ENCODE measurements at regions not wholly inside any gene's neighbourhood (a gene's known extent, or its start where the extent isn't known, plus 50 kb on each side); places are given as distances from the start of the nearest gene placed in this dataset.
"Not testable (repeated sequence)": the region's sequence is repeated elsewhere in the genome, so short reads cannot be mapped to it uniquely, and the experiment has no call there.

DNA sequence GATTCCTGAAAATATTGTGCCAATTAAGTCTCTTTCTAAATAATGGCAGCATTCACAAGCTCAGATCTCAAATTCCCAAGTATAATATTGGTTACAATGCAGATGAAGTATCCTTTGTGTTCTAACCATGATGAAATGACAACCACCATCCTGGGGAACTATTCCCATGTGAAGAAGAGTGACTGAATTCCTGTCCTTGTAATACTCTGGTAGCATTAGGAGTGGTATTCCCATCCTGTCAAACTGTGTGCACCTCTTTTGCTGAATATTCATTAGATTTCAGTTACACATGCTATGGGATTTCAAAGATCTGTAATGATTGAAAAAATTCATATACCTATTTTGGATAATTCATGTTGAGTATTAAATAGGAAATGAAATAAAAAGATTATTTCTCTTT is 86.1 kb upstream of the SMIM30 start:
- no peak for DNase-seq

DNA sequence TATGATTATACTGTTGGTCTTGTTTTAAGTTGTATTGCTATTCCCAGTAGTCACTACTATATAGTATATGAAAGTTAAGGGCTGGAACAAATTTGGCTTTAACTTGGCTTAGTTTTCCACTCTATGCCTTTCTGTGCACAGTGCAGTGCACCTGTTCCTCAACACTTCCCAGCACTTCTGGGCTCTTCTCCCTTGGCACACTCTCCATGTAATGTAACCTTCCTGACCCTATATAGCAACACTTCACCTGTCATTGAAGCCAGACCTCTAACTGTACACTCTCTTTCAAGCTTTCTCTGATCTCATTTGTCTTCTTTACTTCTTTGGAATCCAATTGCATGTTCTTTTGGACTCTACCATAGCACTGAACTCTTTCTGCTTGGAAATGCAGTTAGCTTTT is 83.9 kb upstream of the SMIM30 start:
- no peak for DNase-seq

DNA sequence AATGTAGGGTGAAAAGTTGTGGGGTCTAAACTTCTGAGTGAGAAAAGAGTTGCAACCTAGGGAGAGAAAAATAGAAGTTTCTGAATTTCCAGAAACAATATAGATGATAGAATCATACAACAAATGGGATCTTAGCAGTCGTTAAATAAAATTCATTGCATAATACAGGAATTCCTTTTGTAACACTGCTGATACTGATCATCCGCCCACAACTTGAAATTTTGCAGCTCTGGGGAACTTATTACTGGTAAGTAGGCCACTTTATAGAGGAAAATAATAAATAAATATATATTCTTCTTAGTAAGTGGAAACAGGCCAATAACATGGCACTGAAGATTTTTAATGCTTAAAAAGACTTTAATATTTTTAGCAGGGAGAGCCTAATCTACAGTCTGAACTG is 81.9 kb upstream of the SMIM30 start:
- DNase-seq, result no peak

DNA sequence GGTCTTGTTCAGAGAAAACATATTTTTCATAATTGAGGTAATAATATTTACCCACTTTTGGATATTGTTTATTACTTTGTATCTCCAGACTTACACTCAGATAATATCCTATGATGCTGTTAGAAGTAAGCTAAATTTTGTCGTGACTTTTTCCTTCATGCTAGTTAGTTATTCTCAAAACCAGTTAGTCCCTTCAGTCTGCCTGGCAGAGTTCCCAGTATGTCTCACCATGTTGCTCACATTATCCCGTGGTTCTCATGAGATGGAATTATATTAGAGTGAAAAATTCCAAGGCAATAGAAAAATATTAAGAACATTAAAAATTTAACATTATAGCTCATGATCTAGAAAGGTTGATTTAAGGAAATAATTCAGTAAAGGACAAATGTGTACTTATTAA is 81.5 kb upstream of the SMIM30 start:
- no peak for DNase-seq

DNA sequence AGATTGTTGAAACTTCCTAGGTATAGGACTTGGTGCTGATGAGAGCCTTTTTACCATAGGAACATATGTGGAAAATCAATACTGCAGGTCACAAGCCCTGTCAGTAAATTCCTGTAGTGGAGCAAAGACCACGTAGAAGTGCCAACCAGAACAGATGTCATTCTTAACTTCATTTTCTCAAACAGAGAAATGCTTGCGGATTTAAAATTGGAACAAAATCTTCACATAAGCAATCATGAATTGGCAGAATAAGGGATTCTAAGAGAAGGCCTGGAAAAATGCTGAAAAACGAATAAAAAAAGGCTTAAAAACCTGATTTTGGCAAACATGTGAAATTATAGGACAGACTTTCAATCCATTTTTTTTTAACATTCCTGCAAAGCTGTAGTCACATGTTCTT is 80.8 kb upstream of the SMIM30 start:
- no peak for DNase-seq

DNA sequence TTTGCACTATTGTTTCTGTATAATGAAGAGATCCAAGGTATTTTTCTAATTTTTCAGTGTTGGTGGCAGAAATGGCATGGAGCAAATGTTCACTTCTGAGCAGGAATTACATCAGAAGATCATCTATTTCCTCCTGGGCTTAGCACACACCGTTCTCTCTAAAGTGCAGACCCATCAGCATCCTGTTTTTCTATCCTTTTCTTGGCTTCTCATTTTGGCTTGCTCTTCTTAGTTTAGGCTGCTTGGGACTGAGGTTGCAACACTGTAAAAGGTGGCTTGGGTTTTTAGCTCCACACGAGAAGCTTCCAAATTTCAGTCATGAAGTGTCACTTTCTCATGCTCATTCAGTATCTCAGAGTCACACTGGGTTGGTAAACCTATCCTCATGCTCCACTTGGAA is 79.9 kb upstream of the SMIM30 start:
- DNase-seq, result no peak

DNA sequence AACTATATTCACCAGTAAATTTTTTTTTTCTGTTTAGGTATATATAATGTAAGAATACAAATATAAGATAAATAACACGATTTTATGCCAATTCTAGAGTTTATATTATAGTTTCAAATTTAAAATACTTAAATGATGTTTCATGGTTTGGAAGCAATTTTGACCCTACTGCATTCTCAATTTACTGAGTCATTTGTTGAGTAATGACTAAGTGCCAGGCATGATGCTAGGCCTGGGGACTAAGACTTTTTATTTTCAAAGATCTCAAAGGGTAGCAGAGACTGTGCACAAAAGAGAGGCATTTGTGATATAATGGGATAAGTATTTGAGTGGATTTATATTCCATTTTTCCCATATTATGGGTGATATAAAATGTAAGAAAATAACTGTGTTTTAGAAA is 78.9 kb upstream of the SMIM30 start:
- no peak for DNase-seq

DNA sequence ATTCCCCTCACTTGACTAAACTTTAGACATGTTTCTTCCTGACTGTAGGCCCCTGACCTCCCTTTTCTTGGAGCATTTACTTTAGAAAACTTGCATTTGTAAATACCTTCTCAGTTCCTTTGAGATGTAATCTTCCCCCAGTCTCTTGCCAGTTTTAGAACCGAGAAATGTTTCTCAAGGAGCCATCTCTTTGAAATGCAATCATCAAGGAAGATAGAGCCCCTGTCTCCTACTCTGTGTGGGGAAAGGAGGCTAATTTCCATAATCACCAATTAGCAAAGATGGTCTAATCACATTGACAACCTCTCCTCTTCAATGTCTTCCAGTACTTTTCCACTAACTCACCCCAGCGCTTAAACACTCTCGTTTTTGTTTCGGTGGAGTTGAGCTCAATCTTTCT is 70.0 kb upstream of the SMIM30 start:
- DNase-seq, result no peak

DNA sequence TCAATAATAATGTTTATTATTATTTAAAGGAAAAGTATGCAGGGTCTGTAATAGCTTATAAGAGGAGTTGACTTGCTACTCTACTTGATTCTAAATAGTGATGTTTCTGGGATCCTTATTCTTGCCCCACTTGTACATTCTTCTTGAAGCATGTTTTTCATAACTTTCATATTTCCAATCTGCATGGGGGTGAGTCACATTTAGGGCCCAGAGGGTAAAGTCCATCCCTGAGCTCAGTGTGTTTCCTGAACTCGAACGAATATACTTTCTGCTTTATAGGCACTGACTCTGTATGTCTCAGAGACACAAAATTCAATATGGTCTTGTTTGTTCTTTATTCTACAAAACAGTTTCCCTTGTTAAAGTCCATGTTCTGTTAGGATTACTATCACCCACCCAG is 61.0 kb upstream of the SMIM30 start:
- DNase-seq, result no peak

DNA sequence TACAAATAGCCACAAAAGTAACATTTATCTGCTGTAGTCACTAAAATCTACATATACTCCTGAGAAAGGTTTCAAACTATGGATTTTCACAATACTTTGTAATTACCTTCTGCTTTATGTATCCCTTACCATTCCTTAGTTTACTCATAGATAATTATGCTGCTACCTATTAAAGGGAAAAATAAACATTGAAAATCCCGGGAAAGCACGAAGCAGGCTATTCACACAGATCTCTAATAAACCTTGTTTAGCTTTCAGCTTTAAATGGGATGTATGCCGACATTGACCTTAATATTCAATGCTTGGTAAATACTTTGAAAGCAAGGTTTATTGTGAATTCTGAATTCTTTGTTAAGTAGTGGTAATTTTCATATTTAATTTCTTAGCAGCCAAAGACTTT is 58.5 kb upstream of the SMIM30 start:
- peak; percentile 86 for DNase-seq

DNA sequence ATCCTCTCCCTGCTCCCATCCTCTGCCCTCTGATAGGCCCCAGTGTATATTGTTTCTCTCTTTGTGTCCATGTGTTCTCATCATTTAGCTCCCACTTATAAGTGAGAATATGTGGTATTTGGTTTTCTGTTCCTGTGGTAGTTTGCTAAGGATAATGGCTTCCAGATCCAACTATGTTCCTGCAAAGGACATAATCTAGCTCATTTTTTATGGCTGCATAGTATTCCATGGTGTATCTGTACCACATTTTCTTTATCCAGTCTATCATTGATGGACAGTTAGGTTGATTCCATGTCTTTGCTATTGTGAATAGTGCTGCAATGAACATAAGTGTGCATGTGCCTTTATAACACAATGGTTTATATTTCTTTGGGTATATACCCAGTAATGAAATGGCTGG is 57.8 kb upstream of the SMIM30 start:
- not testable (repeated sequence) for DNase-seq

DNA sequence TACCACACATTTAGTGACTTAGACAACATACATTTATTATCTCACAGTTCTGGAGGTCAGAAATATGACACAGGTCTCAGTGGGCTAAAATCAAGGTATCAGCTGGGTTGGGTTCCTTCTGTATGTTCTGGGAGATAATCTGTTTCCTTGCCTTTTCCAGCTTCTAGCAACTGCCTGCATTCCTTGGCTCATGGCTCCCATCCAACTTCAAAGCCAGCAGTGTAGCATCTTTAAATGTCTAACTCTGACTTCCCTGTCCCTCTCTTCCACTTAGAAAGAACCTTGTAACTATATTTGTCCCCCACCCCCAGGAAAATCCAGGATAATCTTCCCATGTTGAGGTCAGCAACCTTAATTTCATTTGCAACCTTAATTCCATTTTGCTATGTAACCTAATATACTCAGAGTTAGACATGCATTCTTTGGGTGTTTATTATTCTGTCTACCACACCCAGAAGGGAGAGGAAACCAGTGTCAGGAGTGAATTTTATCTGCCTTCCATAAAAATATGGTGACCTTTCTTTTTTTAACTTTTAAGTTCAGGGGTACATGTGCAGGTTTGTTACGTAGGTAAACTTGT is 57.3 kb upstream of the SMIM30 start:
- no peak for DNase-seq

DNA sequence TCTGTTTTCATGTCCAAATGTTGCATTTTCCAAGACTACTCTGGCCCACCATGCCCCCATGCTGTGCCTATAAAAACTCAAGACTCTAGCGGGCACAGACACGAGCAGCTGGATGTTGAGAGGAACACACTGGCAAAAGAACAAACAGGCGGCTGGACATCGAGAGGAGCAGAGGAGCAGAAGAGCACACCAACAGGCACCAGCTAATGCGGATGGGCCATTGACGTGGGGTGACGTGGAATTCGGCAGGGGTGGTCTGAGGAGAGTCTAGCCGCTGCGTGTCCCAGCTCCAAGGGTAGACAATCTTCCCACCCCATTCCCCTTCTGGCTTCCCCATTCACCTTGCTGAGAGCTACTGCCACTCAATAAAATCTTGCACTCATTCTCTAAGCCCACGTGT is 54.4 kb upstream of the SMIM30 start:
- no peak for DNase-seq

DNA sequence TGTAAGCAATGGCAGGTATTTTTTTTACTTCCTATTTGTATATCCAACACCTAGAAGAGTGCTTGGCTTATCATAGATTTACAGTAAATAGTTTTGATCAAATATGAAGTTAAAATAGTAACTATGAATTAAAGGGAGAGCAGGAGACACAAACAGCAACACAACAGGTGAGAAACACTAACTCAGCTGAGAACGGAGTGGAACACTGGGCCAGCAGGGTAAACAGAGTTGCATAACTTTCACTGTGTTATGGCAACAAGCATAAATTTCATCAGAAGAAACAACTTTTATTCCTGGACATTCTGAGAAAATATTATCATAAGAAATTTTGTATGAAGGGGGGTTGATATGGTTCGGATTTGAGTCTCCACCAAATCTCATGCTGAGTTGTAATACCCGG is 52.2 kb upstream of the SMIM30 start:
- no peak for DNase-seq
